Lung (tissue), 11 donors: ENCODE measurements at regions not wholly inside any gene's neighbourhood (a gene's known extent, or its start where the extent isn't known, plus 50 kb on each side); places are given as distances from the start of the nearest gene placed in this dataset.
A peak's percentile ranks its signal among the peaks of the same experiment; 100 is the strongest.

Source experiments
- ATAC-seq: fragments of 200-7000 bp; cut with Tn5 transposase; one replicate; pipeline ENCODE4 v1.9.1; 2020; ENCODE audit warnings: moderate number of reproducible peaks; ENCODE audit not compliant: insufficient read depth, low FRiP score
- DNase-seq, 3 donors: peaks; one replicate each; pipeline ENCODE4 v3.0.0-alpha.2; 2013 to 2017
- H3K27ac ChIP-seq, 2 donors: one replicate each; pipeline ENCODE4 v1.5.1; 2013; ENCODE audit warnings: mild to moderate bottlenecking in 2 of 2, moderate library complexity in 2 of 2, control low read depth in 1 of 2, inconsistent platforms in 1 of 2, low read depth in 1 of 2, low read length in 1 of 2
- H3K27me3 ChIP-seq, 3 donors: one replicate each; pipeline ENCODE4 v1.5.1; 2013; ENCODE audit warnings: low read length in 2 of 3; ENCODE audit not compliant: control insufficient read depth in 3 of 3, insufficient read depth in 3 of 3
- H3K36me3 ChIP-seq, 4 donors: one replicate each; pipeline ENCODE4 v1.5.1; 2013; ENCODE audit warnings: low read length in 4 of 4, mild to moderate bottlenecking in 1 of 4, moderate library complexity in 1 of 4; ENCODE audit not compliant: control insufficient read depth in 4 of 4, insufficient read depth in 4 of 4
- H3K4me1 ChIP-seq, 5 donors: one replicate each; pipeline ENCODE4 v1.5.1; 2013; ENCODE audit warnings: low read length in 5 of 5, mild to moderate bottlenecking in 2 of 5, moderate library complexity in 1 of 5; ENCODE audit not compliant: control insufficient read depth in 5 of 5, insufficient read depth in 5 of 5
- H3K4me3 ChIP-seq: one replicate; pipeline ENCODE4 v1.5.1; 2013; ENCODE audit warnings: mild to moderate bottlenecking, control low read depth, moderate library complexity
- H3K9ac ChIP-seq, 2 donors: one replicate each; pipeline ENCODE4 v1.5.1; 2013; ENCODE audit warnings: low read length in 2 of 2, control low read depth in 1 of 2; ENCODE audit not compliant: insufficient read depth in 1 of 2
- H3K9me3 ChIP-seq, 4 donors: one replicate each; pipeline ENCODE4 v1.5.1; 2013; ENCODE audit warnings: low read length in 3 of 4, mild to moderate bottlenecking in 1 of 4, moderate library complexity in 1 of 4; ENCODE audit not compliant: control insufficient read depth in 4 of 4, insufficient read depth in 3 of 4
- CTCF ChIP-seq: IDR thresholded peaks from 2 replicates; pipeline ENCODE4 v1.5.1; 2012; ENCODE audit warnings: mild to moderate bottlenecking; ENCODE audit errors: control extremely low read depth, extremely low read depth
- WGBS, 2 donors: extraction: QIAGEN DNeasy Blood & Tissue Kit; methylation state at CpG; one replicate each; pipeline ENCODE4 v1.1.7; 2013; 5-methylcytosine and 5-hydroxymethylcytosine counted together
- donor health status: control.
- donor health status: control.
- donor health status: Bipolar disorder and iron deficiency.
- donor health status: healthy.
- donor health status: DM: yes; HTN: yes; CAD: no.

- Histone ChIP-seq H3K9me3 (no peaks in the 10 kb centered on the region), H3K4me3 (no peak overlapping the region), H3K27me3 (no peaks in the 10 kb centered on the region), H3K27ac (no peak overlapping the region), H3K4me1 (peaks cover 0 to 2% (median 0%) of the 10 kb centered on the region in 5 donors), H3K9ac (no peak overlapping the region), H3K36me3 (no peaks in the 10 kb centered on the region)
- DNase-seq (peak; percentile 41 to 63 (median 46)), ATAC-seq (no peak)
- TF ChIP-seq CTCF, result no peak
- WGBS, 2 donors, result 49 to 85% methylated on average over 5 of the region's 5 CpGs
These were observed 61.2 kb upstream of the SGK1 start for GRCh38 chr6:134379076-134379475.

GRCh38 chr6:134378426-134378825 lies 60.5 kb upstream of the SGK1 start:
- no peak for ATAC-seq
- H3K27me3 ChIP-seq, result no peaks in the 10 kb centered on the region
- no peak overlapping the region for H3K27ac ChIP-seq
- no peak for DNase-seq
- 58 to 76% methylated on average over 1 of the region's 1 CpG for WGBS, 2 donors
- TF ChIP-seq CTCF, result no peak
- H3K36me3 ChIP-seq, result no peaks in the 10 kb centered on the region
- H3K9me3 ChIP-seq, result no peaks in the 10 kb centered on the region
- H3K9ac ChIP-seq, result no peak overlapping the region
- H3K4me3 ChIP-seq, result no peak overlapping the region
- peaks cover 0 to 2% (median 0%) of the 10 kb centered on the region in 5 donors for H3K4me1 ChIP-seq

DNA sequence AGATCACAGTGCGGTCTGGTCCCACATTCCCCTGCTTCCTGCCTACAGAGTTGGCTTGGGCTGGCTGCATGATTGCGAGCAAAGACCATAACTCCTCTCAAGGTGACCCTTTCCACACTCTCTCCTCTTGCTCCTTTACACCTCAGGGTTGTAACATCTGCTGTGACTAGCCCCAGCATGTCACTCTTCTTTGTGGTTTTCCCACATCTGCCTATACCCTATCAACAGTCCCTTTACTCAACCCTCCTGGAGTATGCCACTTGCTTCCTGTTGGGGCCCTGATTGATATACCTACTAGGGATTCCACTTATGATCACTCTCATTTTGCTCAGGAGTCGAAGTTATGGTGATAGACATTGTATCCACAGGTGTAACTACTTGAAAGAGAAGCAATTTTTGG lies 58.9 kb upstream of the SGK1 start:
- H3K4me3 ChIP-seq, result no peak overlapping the region
- ATAC-seq (no peak), DNase-seq (no peak)
- no peak overlapping the region for H3K9ac ChIP-seq
- no peak overlapping the region for H3K27ac ChIP-seq
- H3K4me1 ChIP-seq, result peaks cover 0 to 2% (median 0%) of the 10 kb centered on the region in 5 donors
- 91 to 97% methylated on average over 3 of the region's 3 CpGs for WGBS, 2 donors
- no peak for TF ChIP-seq CTCF
- H3K36me3 ChIP-seq, result no peaks in the 10 kb centered on the region
- H3K9me3 ChIP-seq, result no peaks in the 10 kb centered on the region
- no peaks in the 10 kb centered on the region for H3K27me3 ChIP-seq

DNA sequence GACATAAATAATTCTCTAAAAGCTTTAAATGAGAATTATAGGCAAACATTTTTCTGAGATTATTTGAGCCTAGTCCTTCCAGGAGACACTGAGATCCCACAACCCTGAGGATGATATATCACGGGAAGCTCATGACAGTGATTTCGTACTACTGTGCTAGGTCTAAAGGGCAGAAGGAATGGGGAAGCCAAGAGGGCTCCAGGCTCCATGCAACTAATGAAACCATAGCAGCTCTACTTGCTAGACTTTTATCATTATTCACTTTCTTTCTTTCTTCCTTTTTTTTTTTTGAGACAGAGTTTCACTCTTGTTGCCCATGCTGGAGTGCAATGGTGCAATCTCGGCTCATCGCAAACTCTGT lies 57.3 kb upstream of the SGK1 start:
- DNase-seq (no peak), ATAC-seq (no peak)
- no peaks in the 10 kb centered on the region for H3K27me3 ChIP-seq
- 78 to 89% methylated on average over 4 of the region's 4 CpGs for WGBS, 2 donors
- H3K36me3 ChIP-seq, result no peaks in the 10 kb centered on the region
- H3K9me3 ChIP-seq, result no peaks in the 10 kb centered on the region
- H3K27ac ChIP-seq, result no peak overlapping the region
- H3K4me1 ChIP-seq, result peaks cover 0 to under 1% (median 0%) of the 10 kb centered on the region in 5 donors
- no peak for TF ChIP-seq CTCF
- H3K4me3 ChIP-seq, result no peak overlapping the region
- H3K9ac ChIP-seq, result no peak overlapping the region
